ENCODE measurements at regions not wholly inside any gene's neighbourhood (a gene's known extent, or its start where the extent isn't known, plus 50 kb on each side); places are given as distances from the start of the nearest gene placed in this dataset.

DNA sequence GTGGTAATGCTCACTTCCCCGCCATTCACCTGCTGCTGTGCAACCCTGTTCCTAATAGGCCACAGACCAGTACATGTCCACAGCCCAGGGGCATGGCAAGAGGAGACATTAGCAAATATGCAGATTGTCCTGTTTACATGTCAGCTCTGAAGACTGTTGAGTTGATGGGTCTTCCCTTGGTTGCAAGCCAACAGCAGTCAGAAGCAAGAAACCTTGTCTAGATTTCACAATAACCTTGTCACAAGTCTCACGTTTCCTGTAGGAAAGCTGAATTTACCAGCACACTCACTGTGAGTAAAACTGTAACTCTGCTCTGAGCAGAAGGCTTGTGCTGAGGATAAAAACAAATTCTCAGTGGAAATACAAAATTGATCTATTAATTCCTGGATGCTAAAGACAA, 195.1 kb downstream of the HLX start:
- TF ChIP-seq, protein P1, sequence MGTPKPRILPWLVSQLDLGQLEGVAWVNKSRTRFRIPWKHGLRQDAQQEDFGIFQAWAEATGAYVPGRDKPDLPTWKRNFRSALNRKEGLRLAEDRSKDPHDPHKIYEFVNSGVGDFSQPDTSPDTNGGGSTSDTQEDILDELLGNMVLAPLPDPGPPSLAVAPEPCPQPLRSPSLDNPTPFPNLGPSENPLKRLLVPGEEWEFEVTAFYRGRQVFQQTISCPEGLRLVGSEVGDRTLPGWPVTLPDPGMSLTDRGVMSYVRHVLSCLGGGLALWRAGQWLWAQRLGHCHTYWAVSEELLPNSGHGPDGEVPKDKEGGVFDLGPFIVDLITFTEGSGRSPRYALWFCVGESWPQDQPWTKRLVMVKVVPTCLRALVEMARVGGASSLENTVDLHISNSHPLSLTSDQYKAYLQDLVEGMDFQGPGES (IDR thresholded peaks at IDR 0.05), result no peak
- no peak for TF ChIP-seq FOS (IDR thresholded peaks at IDR 0.05; ENCODE audit: borderline replicate concordance, extremely low read depth, insufficient read length)
